OCI-LY7 (cell line): ENCODE measurements at regions not wholly inside any gene's neighbourhood (a gene's known extent, or its start where the extent isn't known, plus 50 kb on each side); places are given as distances from the start of the nearest gene placed in this dataset.

Experiments used
- EZH2phosphoT487 ChIP-seq: fragments of 200-600 bp; sonication (generic); IDR thresholded peaks from 2 replicates; pipeline ENCODE4 v1.6.1; 2018; ENCODE audit warnings: low read depth, borderline replicate concordance, mild to moderate bottlenecking, mixed run types, antibody characterized with exemption, low read length, moderate library complexity, mixed read lengths
- TF ChIP-seq, protein P1 (sequence below): fragments of 200-600 bp; sonication (generic); conservative IDR thresholded peaks from 2 replicates; pipeline ENCODE4 v1.5.1; 2014; ENCODE audit warnings: mild to moderate bottlenecking, antibody characterized with exemption, low read length, moderate library complexity, mixed read lengths

DNA sequence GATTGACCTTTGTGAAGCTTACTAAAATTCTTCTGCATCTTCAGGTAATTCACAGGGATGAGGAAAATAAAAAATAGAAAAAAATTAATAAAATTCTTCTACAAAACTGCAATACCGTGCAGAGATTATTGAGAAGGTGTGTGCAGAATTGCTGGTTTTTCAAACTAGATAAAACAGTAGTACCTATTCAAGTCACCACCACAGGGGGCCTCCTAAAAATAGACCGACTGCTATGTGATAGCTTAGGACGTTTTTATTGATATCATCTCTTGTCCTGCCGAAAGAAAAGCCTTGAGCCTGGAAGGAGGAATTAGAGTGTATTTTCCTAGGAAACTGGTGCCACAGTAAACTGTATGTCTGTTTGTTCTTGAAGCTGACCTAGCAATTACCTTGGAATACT, 325.9 kb downstream of the ZFHX3 start:
- TF ChIP-seq, protein P1, sequence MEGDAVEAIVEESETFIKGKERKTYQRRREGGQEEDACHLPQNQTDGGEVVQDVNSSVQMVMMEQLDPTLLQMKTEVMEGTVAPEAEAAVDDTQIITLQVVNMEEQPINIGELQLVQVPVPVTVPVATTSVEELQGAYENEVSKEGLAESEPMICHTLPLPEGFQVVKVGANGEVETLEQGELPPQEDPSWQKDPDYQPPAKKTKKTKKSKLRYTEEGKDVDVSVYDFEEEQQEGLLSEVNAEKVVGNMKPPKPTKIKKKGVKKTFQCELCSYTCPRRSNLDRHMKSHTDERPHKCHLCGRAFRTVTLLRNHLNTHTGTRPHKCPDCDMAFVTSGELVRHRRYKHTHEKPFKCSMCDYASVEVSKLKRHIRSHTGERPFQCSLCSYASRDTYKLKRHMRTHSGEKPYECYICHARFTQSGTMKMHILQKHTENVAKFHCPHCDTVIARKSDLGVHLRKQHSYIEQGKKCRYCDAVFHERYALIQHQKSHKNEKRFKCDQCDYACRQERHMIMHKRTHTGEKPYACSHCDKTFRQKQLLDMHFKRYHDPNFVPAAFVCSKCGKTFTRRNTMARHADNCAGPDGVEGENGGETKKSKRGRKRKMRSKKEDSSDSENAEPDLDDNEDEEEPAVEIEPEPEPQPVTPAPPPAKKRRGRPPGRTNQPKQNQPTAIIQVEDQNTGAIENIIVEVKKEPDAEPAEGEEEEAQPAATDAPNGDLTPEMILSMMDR = no peak
- TF ChIP-seq EZH2phosphoT487 = no peak
